Small intestine (tissue), 7 donors: ENCODE measurements at regions not wholly inside any gene's neighbourhood (a gene's known extent, or its start where the extent isn't known, plus 50 kb on each side); places are given as distances from the start of the nearest gene placed in this dataset.

ENCODE experiments used
- DNase-seq, 2 donors: peaks; one replicate each; pipeline versions ENCODE4 v3.0.0 to v3.0.0-alpha.2; 2013
- FAIRE-seq: peaks from 2 replicates; lab custom pipeline; 2012; peaks lifted over from hg19 to GRCh38; lab: Jason Lieb, UNC
- H3K27ac ChIP-seq, 3 donors: one replicate each; pipeline ENCODE4 v1.5.1; 2013; ENCODE audit warnings: low read length in 2 of 3, mild to moderate bottlenecking in 2 of 3, control low read depth in 1 of 3, inconsistent platforms in 1 of 3, low read depth in 1 of 3, moderate library complexity in 1 of 3
- H3K27me3 ChIP-seq, 3 donors: one replicate each; pipeline ENCODE4 v1.6.1; 2013; ENCODE audit warnings: low read length in 3 of 3, inconsistent platforms in 1 of 3; ENCODE audit not compliant: control insufficient read depth in 3 of 3, insufficient read depth in 3 of 3
- H3K36me3 ChIP-seq, 3 donors: one replicate each; pipeline ENCODE4 v1.6.1; 2013; ENCODE audit warnings: low read length in 3 of 3, inconsistent platforms in 1 of 3, low read depth in 1 of 3, mild to moderate bottlenecking in 1 of 3, moderate library complexity in 1 of 3; ENCODE audit not compliant: control insufficient read depth in 3 of 3, insufficient read depth in 2 of 3
- H3K4me1 ChIP-seq, 3 donors: one replicate each; pipeline ENCODE4 v1.6.1; 2013; ENCODE audit warnings: low read length in 2 of 3, inconsistent platforms in 1 of 3, low read depth in 1 of 3, mild to moderate bottlenecking in 1 of 3, moderate library complexity in 1 of 3; ENCODE audit not compliant: control insufficient read depth in 3 of 3, insufficient read depth in 2 of 3
- H3K4me3 ChIP-seq, 3 donors: one replicate each; pipeline ENCODE4 v1.5.1; 2013; ENCODE audit warnings: low read length in 3 of 3, control low read depth in 1 of 3, inconsistent platforms in 1 of 3, low read depth in 1 of 3, mild to moderate bottlenecking in 1 of 3, moderate library complexity in 1 of 3
- H3K9me3 ChIP-seq, 2 donors: one replicate each; pipeline ENCODE4 v1.6.1; 2013; ENCODE audit warnings: low read depth in 1 of 2, low read length in 1 of 2; ENCODE audit not compliant: control insufficient read depth in 2 of 2, insufficient read depth in 1 of 2
- WGBS, 3 donors: extraction: QIAGEN DNeasy Blood & Tissue Kit; methylation state at CpG; one replicate each; pipeline ENCODE4 v1.1.7; 2013; 5-methylcytosine and 5-hydroxymethylcytosine counted together
- donor health status: healthy with polysubstance abuse.
- donor health status: control.
- donor health status: control.
- donor health status: Bipolar disorder and iron deficiency.
- donor health status: healthy.

GRCh38 chr12:59936534-59936933 is 340.7 kb downstream of the SLC16A7 start:
- no peak for DNase-seq
- FAIRE-seq: no peak
- Histone ChIP-seq H3K4me3 (no peak overlapping the region), H3K4me1 (peaks cover 0 to 3% (median 0%) of the 10 kb centered on the region in 3 donors), H3K27me3 (no peaks in the 10 kb centered on the region), H3K27ac (no peak overlapping the region), H3K36me3 (no peaks in the 10 kb centered on the region), H3K9me3 (no peaks in the 10 kb centered on the region)
- 7 to 53% (median 33%) methylated on average over 3 of the region's 3 CpGs for WGBS, 3 donors

GRCh38 chr12:59937148-59937547 is 341.3 kb downstream of the SLC16A7 start:
- H3K4me1 ChIP-seq: peaks cover 0 to 7% (median 0%) of the 10 kb centered on the region in 3 donors
- no peaks in the 10 kb centered on the region for H3K36me3 ChIP-seq
- DNase-seq: no peak
- no peaks in the 10 kb centered on the region for H3K27me3 ChIP-seq
- H3K9me3 ChIP-seq: no peaks in the 10 kb centered on the region
- no peak overlapping the region for H3K27ac ChIP-seq
- H3K4me3 ChIP-seq: no peak overlapping the region
- FAIRE-seq: no peak

DNA sequence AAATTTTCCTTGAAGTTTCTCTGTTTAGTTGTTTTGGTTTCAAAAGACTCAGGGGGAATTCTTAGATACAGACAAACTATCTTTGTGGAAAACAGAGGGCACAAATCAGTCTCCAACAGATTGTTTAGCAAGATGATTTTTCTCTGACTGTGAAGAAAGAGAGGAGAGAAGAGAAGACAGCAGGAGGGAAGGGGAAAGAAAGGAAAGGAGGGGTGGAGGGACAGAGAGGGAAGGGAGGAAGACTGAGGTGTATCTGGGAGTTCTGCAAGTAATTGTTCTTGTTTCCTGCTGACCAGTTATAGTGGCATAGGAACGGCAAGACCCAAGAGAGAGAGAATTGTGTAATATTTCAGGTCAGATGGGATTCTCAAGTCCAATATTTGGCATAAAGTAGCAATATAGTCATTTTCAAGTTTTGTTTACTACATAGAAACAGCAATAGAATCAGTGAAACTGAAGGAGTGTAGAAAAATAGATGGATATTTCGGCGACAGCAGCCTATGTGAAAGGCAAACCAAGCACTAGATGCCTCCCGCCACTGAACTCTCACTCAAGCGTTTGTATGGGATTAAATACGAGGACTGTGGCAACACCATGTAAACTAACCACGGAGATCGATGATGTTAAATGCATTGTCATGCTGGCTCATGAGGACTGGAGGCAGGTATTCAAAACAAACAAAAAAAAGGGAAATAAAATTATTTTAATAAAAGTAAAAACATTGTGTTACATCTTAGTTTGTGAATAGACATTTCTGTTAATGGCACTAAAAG is 342.5 kb downstream of the SLC16A7 start:
- 82 to 92% (median 91%) methylated on average over 8 of the region's 8 CpGs for WGBS, 3 donors
- no peaks in the 10 kb centered on the region for H3K27me3 ChIP-seq
- H3K4me3 ChIP-seq: no peak overlapping the region
- DNase-seq: no peak
- H3K27ac ChIP-seq: no peak overlapping the region
- H3K36me3 ChIP-seq: no peaks in the 10 kb centered on the region
- H3K4me1 ChIP-seq: peaks cover 0 to 7% (median 0%) of the 10 kb centered on the region in 3 donors
- FAIRE-seq: no peak
- no peaks in the 10 kb centered on the region for H3K9me3 ChIP-seq

- 17 to 44% (median 30%) methylated on average over 4 of the region's 4 CpGs for WGBS, 3 donors
- Histone ChIP-seq H3K4me3 (no peak overlapping the region), H3K27ac (peak overlapping the region in 1 of 3 donors; percentile 39), H3K4me1 (peaks cover 0 to 7% (median 0%) of the 10 kb centered on the region in 3 donors), H3K9me3 (no peaks in the 10 kb centered on the region), H3K27me3 (no peaks in the 10 kb centered on the region), H3K36me3 (no peaks in the 10 kb centered on the region)
- FAIRE-seq (no peak), DNase-seq (peak; percentile 35 to 68)
These were observed 345.0 kb downstream of the SLC16A7 start for GRCh38 chr12:59940631-59941342.

DNA sequence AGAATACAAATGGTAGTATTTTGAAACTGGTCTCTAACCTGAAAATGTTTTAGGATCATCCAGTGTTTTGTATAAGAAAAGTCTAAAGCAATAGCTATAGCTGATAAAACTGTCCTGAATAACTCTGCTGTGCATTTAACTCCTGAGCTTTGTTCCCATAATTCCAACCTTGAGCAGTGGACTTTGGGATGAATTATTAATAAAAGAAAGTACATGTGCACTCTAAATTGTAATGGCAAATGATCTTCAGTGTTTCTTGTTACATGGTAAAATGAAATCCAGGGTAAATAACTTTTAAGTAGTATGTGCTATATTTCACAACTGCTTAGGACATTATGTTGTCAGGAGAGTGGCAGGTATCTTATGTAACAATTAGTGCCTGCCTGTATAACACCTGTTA is 345.6 kb downstream of the SLC16A7 start:
- DNase-seq (peak; percentile 53 to 56), FAIRE-seq (no peak)
- Histone ChIP-seq H3K27ac (no peak overlapping the region), H3K27me3 (no peaks in the 10 kb centered on the region), H3K9me3 (no peaks in the 10 kb centered on the region), H3K4me1 (peaks cover 0 to 7% (median 0%) of the 10 kb centered on the region in 3 donors), H3K4me3 (no peak overlapping the region), H3K36me3 (no peaks in the 10 kb centered on the region)

- DNase-seq: no peak
- Histone ChIP-seq H3K4me1 (peaks cover 0 to 7% (median 0%) of the 10 kb centered on the region in 3 donors), H3K4me3 (no peak overlapping the region), H3K36me3 (no peaks in the 10 kb centered on the region), H3K27me3 (no peaks in the 10 kb centered on the region), H3K27ac (no peak overlapping the region), H3K9me3 (no peaks in the 10 kb centered on the region)
- FAIRE-seq: no peak
These were observed 348.3 kb downstream of the SLC16A7 start for GRCh38 chr12:59944177-59944576.

- FAIRE-seq (no peak), DNase-seq (no peak)
- Histone ChIP-seq H3K27me3 (no peaks in the 10 kb centered on the region), H3K9me3 (no peaks in the 10 kb centered on the region), H3K27ac (no peak overlapping the region), H3K36me3 (no peaks in the 10 kb centered on the region), H3K4me3 (no peak overlapping the region), H3K4me1 (peaks cover 0 to 5% (median 0%) of the 10 kb centered on the region in 3 donors)
- 71 to 75% (median 73%) methylated on average over 2 of the region's 2 CpGs for WGBS, 3 donors
These were observed 350.8 kb downstream of the SLC16A7 start for GRCh38 chr12:59946635-59947034.

DNA sequence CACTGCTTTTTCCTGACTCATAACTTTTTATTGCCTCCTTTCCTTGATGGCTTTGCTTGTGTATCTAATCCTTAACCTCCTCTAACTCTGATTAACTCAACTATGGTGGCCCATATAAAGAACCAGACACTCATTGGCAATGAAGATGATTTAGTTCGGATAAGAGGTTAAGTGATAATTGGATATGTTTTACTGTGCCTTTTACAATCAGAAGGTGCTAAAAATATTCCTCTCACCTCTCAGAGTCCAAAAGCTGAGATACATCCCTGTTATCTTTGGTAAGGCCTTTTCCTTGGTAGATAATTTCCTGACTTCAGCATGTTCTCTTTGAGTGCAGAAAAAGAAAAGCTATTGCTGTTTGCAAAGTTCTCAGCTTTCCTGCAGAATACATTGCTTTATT is 367.7 kb downstream of the SLC16A7 start:
- no peaks in the 10 kb centered on the region for H3K9me3 ChIP-seq
- no peaks in the 10 kb centered on the region for H3K27me3 ChIP-seq
- no peak for FAIRE-seq
- H3K36me3 ChIP-seq: no peaks in the 10 kb centered on the region
- WGBS, 3 donors: 42 to 72% (median 68%) methylated on average over 1 of the region's 1 CpG
- no peak overlapping the region for H3K4me3 ChIP-seq
- H3K27ac ChIP-seq: no peak overlapping the region
- H3K4me1 ChIP-seq: no peaks in the 10 kb centered on the region
- DNase-seq: peak in 1 of 2 donors; percentile 39
